ENCODE measurements at regions not wholly inside any gene's neighbourhood (a gene's known extent, or its start where the extent isn't known, plus 50 kb on each side); places are given as distances from the start of the nearest gene placed in this dataset.

GRCh38 chr6:164427728-164428402 is 881.5 kb downstream of the C6orf118 start:
- Histone ChIP-seq H3K9me3 (peaks cover 0 to 13% of the 10 kb centered on the region in 2 donors), H3K27me3 (no peaks in the 10 kb centered on the region), H3K4me3 (no peak overlapping the region), H3K4me1 (no peaks in the 10 kb centered on the region), H3K36me3 (no peaks in the 10 kb centered on the region), H3K27ac (no peak overlapping the region)
- intact Hi-C loops (cut with DNase I): no loop called here
- TF ChIP-seq CTCF (IDR thresholded peaks at IDR 0.05): no peak
- ATAC-seq: no peak
- no peak for DNase-seq

- no peak for DNase-seq
- no peak for TF ChIP-seq CTCF (IDR thresholded peaks at IDR 0.05)
- intact Hi-C loops (cut with DNase I): no loop called here
- Histone ChIP-seq H3K36me3 (no peaks in the 10 kb centered on the region), H3K27ac (no peak overlapping the region), H3K4me3 (no peak overlapping the region), H3K4me1 (no peaks in the 10 kb centered on the region), H3K9me3 (peaks cover 0 to 33% of the 10 kb centered on the region in 2 donors), H3K27me3 (no peaks in the 10 kb centered on the region)
- no peak for ATAC-seq
These were observed 884.9 kb downstream of the C6orf118 start for GRCh38 chr6:164424489-164424888.

GRCh38 chr6:164419099-164419498 is 890.3 kb downstream of the C6orf118 start:
- Histone ChIP-seq H3K27me3 (no peaks in the 10 kb centered on the region), H3K9me3 (peaks cover 0 to 27% of the 10 kb centered on the region in 2 donors), H3K4me1 (no peaks in the 10 kb centered on the region), H3K27ac (no peak overlapping the region), H3K4me3 (no peak overlapping the region), H3K36me3 (no peaks in the 10 kb centered on the region)
- no peak for TF ChIP-seq CTCF (IDR thresholded peaks at IDR 0.05)
- no peak for DNase-seq
- ATAC-seq: no peak
- intact Hi-C loops (cut with DNase I): no loop called here

- TF ChIP-seq CTCF (IDR thresholded peaks at IDR 0.05): no peak
- H3K9me3 ChIP-seq: peaks cover 0 to 23% of the 10 kb centered on the region in 2 donors
- ATAC-seq (no peak), DNase-seq (no peak)
- intact Hi-C loops (cut with DNase I): no loop called here
- H3K4me3 ChIP-seq: no peak overlapping the region
- no peaks in the 10 kb centered on the region for H3K4me1 ChIP-seq
- no peaks in the 10 kb centered on the region for H3K36me3 ChIP-seq
- H3K27ac ChIP-seq: no peak overlapping the region
- H3K27me3 ChIP-seq: no peaks in the 10 kb centered on the region
These were observed 891.2 kb downstream of the C6orf118 start for GRCh38 chr6:164418262-164418588.

GRCh38 chr6:164417537-164418261 is 891.7 kb downstream of the C6orf118 start:
- no peaks in the 10 kb centered on the region for H3K27me3 ChIP-seq
- no peak overlapping the region for H3K4me3 ChIP-seq
- DNase-seq (no peak), ATAC-seq (no peak)
- intact Hi-C loops (cut with DNase I): no loop called here
- no peaks in the 10 kb centered on the region for H3K36me3 ChIP-seq
- peaks cover 0 to 19% of the 10 kb centered on the region in 2 donors for H3K9me3 ChIP-seq
- H3K4me1 ChIP-seq: no peaks in the 10 kb centered on the region
- no peak overlapping the region for H3K27ac ChIP-seq
- TF ChIP-seq CTCF (IDR thresholded peaks at IDR 0.05): no peak
